ENCODE measurements at regions not wholly inside any gene's neighbourhood (a gene's known extent, or its start where the extent isn't known, plus 50 kb on each side); places are given as distances from the start of the nearest gene placed in this dataset.
"Not testable (repeated sequence)": the region's sequence is repeated elsewhere in the genome, so short reads cannot be mapped to it uniquely, and the experiment has no call there.

DNA sequence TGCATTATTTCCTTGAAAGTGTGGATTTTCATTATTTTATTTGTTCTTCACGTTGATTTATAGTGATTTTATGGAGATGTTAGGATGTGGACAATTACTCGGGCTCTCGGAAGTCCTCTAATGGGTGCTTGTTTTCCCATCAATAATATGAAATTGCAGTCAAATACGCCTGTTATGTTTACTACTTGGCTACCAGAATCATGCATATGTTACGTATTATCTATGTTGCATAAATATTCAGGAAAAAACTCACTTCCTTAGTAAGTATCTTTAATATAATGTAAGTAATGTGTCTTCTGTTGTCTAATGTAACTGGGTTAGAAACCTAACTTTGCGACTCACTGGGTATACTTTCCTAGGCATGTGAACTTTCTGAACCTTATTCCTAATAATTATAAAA is 823.4 kb upstream of the CHORDC1 start:
- ChIA-PET CTCF (no interaction called here), POLR2A (no interaction called here)
- no peak for DNase-seq
- Histone ChIP-seq H3K9me3 (ENCODE audit: control extremely low read depth in 1 of 5, control insufficient read depth in 4 of 5, insufficient read depth in 2 of 5, low read depth in 1 of 5, low read length in 4 of 5) (no peaks in the 10 kb centered on the region), H3K4me1 (ENCODE audit: control extremely low read depth in 1 of 4, control insufficient read depth in 4 of 4, insufficient read depth in 4 of 4, low read length in 3 of 4) (no peaks in the 10 kb centered on the region), H3K27me3 (replicated peaks in 2 of 5; ENCODE audit: control insufficient read depth in 4 of 5, insufficient read depth in 5 of 5, low read length in 4 of 5) (no peaks in the 10 kb centered on the region), H3K4me3 (ENCODE audit: control insufficient read depth in 1 of 7, extremely low read depth in 1 of 7, insufficient read depth in 4 of 7, low read depth in 2 of 7, low read length in 6 of 7) (no peak overlapping the region), H3K36me3 (ENCODE audit: control insufficient read depth in 4 of 4, insufficient read depth in 4 of 4, low read length in 3 of 4) (no peaks in the 10 kb centered on the region), H3K27ac (ENCODE audit: insufficient read depth in 1 of 2, low read depth in 1 of 2, low read length in 2 of 2, poor library complexity in 1 of 2, severe bottlenecking in 2 of 2) (no peak overlapping the region)
- WGBS (ENCODE audit: insufficient coverage), result no CpG with 5 or more reads among the region's 6 CpGs

- CTCF ChIA-PET, result no interaction called here
Measured at GRCh38 chr11:91041626-91042025, 818.8 kb upstream of the CHORDC1 start.

DNA sequence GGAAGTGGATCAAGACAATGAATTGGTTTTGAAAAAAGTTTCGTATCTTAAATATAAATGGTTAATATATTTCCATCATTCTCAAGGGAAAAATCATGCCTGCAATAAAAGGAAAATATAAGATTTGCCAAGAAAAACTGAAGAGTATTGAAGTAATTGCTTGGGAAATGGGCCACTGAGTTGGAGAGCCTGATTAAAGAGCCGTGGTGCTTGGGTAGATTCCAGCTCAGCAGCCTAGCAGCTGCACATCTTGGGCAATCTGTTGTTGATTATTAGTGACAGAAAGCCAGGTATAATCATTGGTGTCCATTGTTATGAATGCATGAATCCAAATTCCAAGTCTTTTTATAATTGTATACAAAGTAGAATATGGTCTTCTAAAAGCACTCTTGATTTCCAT is 800.9 kb upstream of the CHORDC1 start:
- no peak for DNase-seq
- Histone ChIP-seq H3K27me3 (replicated peaks in 2 of 5; ENCODE audit: control insufficient read depth in 4 of 5, insufficient read depth in 5 of 5, low read length in 4 of 5) (no peaks in the 10 kb centered on the region), H3K36me3 (ENCODE audit: control insufficient read depth in 4 of 4, insufficient read depth in 4 of 4, low read length in 3 of 4) (no peaks in the 10 kb centered on the region), H3K4me1 (ENCODE audit: control extremely low read depth in 1 of 4, control insufficient read depth in 4 of 4, insufficient read depth in 4 of 4, low read length in 3 of 4) (no peaks in the 10 kb centered on the region), H3K27ac (ENCODE audit: insufficient read depth in 1 of 2, low read depth in 1 of 2, low read length in 2 of 2, poor library complexity in 1 of 2, severe bottlenecking in 2 of 2) (no peak overlapping the region), H3K4me3 (ENCODE audit: control insufficient read depth in 1 of 7, extremely low read depth in 1 of 7, insufficient read depth in 4 of 7, low read depth in 2 of 7, low read length in 6 of 7) (no peak overlapping the region), H3K9me3 (ENCODE audit: control extremely low read depth in 1 of 5, control insufficient read depth in 4 of 5, insufficient read depth in 2 of 5, low read depth in 1 of 5, low read length in 4 of 5) (no peaks in the 10 kb centered on the region)
- ChIA-PET POLR2A (no interaction called here), CTCF (no interaction called here)
- WGBS (ENCODE audit: insufficient coverage), result 100% methylated on average over 1 of the region's 2 CpGs

More at GRCh38 chr11:91041626-91042025, 818.8 kb upstream of the CHORDC1 start:
- Histone ChIP-seq H3K27me3 (replicated peaks in 2 of 5; ENCODE audit: control insufficient read depth in 4 of 5, insufficient read depth in 5 of 5, low read length in 4 of 5) (no peaks in the 10 kb centered on the region), H3K9me3 (ENCODE audit: control extremely low read depth in 1 of 5, control insufficient read depth in 4 of 5, insufficient read depth in 2 of 5, low read depth in 1 of 5, low read length in 4 of 5) (no peaks in the 10 kb centered on the region), H3K4me3 (ENCODE audit: control insufficient read depth in 1 of 7, extremely low read depth in 1 of 7, insufficient read depth in 4 of 7, low read depth in 2 of 7, low read length in 6 of 7) (no peak overlapping the region), H3K27ac (ENCODE audit: insufficient read depth in 1 of 2, low read depth in 1 of 2, low read length in 2 of 2, poor library complexity in 1 of 2, severe bottlenecking in 2 of 2) (no peak overlapping the region), H3K4me1 (ENCODE audit: control extremely low read depth in 1 of 4, control insufficient read depth in 4 of 4, insufficient read depth in 4 of 4, low read length in 3 of 4) (no peaks in the 10 kb centered on the region), H3K36me3 (ENCODE audit: control insufficient read depth in 4 of 4, insufficient read depth in 4 of 4, low read length in 3 of 4) (no peaks in the 10 kb centered on the region)
- no peak for DNase-seq
- POLR2A ChIA-PET, result no interaction called here

- POLR2A ChIA-PET, result no interaction called here
- Histone ChIP-seq H3K36me3 (ENCODE audit: control insufficient read depth in 4 of 4, insufficient read depth in 4 of 4, low read length in 3 of 4) (no peaks in the 10 kb centered on the region), H3K4me3 (ENCODE audit: control insufficient read depth in 1 of 7, extremely low read depth in 1 of 7, insufficient read depth in 4 of 7, low read depth in 2 of 7, low read length in 6 of 7) (no peak overlapping the region), H3K27me3 (replicated peaks in 2 of 5; ENCODE audit: control insufficient read depth in 4 of 5, insufficient read depth in 5 of 5, low read length in 4 of 5) (no peaks in the 10 kb centered on the region), H3K9me3 (ENCODE audit: control extremely low read depth in 1 of 5, control insufficient read depth in 4 of 5, insufficient read depth in 2 of 5, low read depth in 1 of 5, low read length in 4 of 5) (no peaks in the 10 kb centered on the region), H3K27ac (ENCODE audit: insufficient read depth in 1 of 2, low read depth in 1 of 2, low read length in 2 of 2, poor library complexity in 1 of 2, severe bottlenecking in 2 of 2) (no peak overlapping the region), H3K4me1 (ENCODE audit: control extremely low read depth in 1 of 4, control insufficient read depth in 4 of 4, insufficient read depth in 4 of 4, low read length in 3 of 4) (no peaks in the 10 kb centered on the region)
- no CpG with 5 or more reads among the region's 2 CpGs for WGBS (ENCODE audit: insufficient coverage)
- CTCF ChIA-PET, result no interaction called here
- DNase-seq, result no peak
Measured at GRCh38 chr11:91011503-91011902, 788.7 kb upstream of the CHORDC1 start.

DNA sequence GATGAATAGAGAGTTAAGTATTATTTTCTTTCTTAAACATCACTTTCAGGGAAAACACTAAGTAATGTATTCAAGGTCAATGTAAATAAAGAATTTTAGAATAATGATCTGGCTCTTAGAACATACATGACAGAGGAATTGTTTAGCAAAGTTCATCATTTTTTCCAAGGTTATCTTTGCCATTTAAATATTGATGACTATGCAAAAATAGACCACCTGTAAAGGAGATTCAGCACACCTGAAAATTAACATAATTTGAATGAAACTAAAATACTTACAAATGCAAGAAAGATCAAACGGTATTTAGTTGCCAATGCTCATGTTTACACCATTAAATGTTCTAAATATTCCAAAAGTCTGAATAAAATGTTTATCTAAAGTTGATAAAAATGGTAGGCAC is 782.6 kb upstream of the CHORDC1 start:
- H3K4me3 ChIP-seq (ENCODE audit: control insufficient read depth in 1 of 7, extremely low read depth in 1 of 7, insufficient read depth in 4 of 7, low read depth in 2 of 7, low read length in 6 of 7), result no peak overlapping the region
- H3K9me3 ChIP-seq (ENCODE audit: control extremely low read depth in 1 of 5, control insufficient read depth in 4 of 5, insufficient read depth in 2 of 5, low read depth in 1 of 5, low read length in 4 of 5), result no peaks in the 10 kb centered on the region
- POLR2A ChIA-PET, result no interaction called here
- no peak for DNase-seq
- H3K27ac ChIP-seq (ENCODE audit: insufficient read depth in 1 of 2, low read depth in 1 of 2, low read length in 2 of 2, poor library complexity in 1 of 2, severe bottlenecking in 2 of 2), result no peak overlapping the region
- CTCF ChIA-PET, result no interaction called here
- WGBS (ENCODE audit: insufficient coverage), result no CpG with 5 or more reads among the region's 1 CpG
- H3K4me1 ChIP-seq (ENCODE audit: control extremely low read depth in 1 of 4, control insufficient read depth in 4 of 4, insufficient read depth in 4 of 4, low read length in 3 of 4), result no peaks in the 10 kb centered on the region
- H3K27me3 ChIP-seq (replicated peaks in 2 of 5; ENCODE audit: control insufficient read depth in 4 of 5, insufficient read depth in 5 of 5, low read length in 4 of 5), result no peaks in the 10 kb centered on the region
- no peaks in the 10 kb centered on the region for H3K36me3 ChIP-seq (ENCODE audit: control insufficient read depth in 4 of 4, insufficient read depth in 4 of 4, low read length in 3 of 4)

DNA sequence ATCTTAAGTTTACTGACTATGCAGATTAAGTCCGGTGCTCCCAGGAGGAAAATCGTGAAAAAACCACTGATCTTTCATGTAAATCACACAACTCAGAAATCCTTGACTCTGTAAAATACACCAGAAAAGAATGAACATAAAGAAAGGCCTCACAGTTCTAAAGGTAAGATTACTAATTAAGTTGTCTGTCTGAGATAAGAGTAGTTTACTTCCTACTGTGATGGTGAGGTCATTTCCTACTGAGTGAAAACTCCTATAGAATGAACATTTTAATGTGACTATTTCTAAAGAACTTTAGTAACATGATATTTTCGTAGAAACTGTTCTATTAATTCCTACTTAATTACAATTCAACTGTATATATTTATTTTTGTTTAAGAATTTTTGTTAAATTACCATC is 774.4 kb upstream of the CHORDC1 start:
- 83% methylated on average over 1 of the region's 3 CpGs for WGBS (ENCODE audit: insufficient coverage)
- POLR2A ChIA-PET, result no interaction called here
- CTCF ChIA-PET, result no interaction called here

DNA sequence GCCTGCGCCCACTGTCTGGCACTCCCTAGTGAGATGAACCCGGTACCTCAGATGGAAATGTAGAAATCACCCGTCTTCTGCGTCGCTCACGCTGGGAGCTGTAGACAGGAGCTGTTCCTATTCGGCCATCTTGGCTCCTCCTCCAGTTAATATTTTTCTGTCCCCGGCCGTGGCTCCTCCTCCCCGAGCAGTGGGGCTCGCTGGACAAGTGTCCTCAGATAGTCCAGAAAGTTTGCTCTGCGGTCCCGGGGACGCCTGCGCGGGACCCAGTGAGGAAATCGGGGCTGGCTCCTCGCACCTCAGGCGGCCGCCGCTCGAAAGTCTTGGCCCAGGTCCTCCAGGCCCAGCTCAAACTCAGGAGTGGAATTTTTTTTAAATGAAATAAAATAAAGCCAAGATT is 749.3 kb upstream of the CHORDC1 start:
- 93% methylated on average over 3 of the region's 22 CpGs for WGBS (ENCODE audit: insufficient coverage)
- H3K4me1 ChIP-seq (ENCODE audit: control extremely low read depth in 1 of 4, control insufficient read depth in 4 of 4, insufficient read depth in 4 of 4, low read length in 3 of 4); POLR2A ChIA-PET; H3K27ac ChIP-seq (ENCODE audit: insufficient read depth in 1 of 2, low read depth in 1 of 2, low read length in 2 of 2, poor library complexity in 1 of 2, severe bottlenecking in 2 of 2); H3K36me3 ChIP-seq (ENCODE audit: control insufficient read depth in 4 of 4, insufficient read depth in 4 of 4, low read length in 3 of 4); H3K4me3 ChIP-seq (ENCODE audit: control insufficient read depth in 1 of 7, extremely low read depth in 1 of 7, insufficient read depth in 4 of 7, low read depth in 2 of 7, low read length in 6 of 7); DNase-seq; H3K27me3 ChIP-seq (replicated peaks in 2 of 5; ENCODE audit: control insufficient read depth in 4 of 5, insufficient read depth in 5 of 5, low read length in 4 of 5); H3K9me3 ChIP-seq (ENCODE audit: control extremely low read depth in 1 of 5, control insufficient read depth in 4 of 5, insufficient read depth in 2 of 5, low read depth in 1 of 5, low read length in 4 of 5); CTCF ChIA-PET: not testable (repeated sequence)

More for the DNA sequence above, 774.4 kb upstream of the CHORDC1 start:
- Histone ChIP-seq H3K4me1 (ENCODE audit: control extremely low read depth in 1 of 4, control insufficient read depth in 4 of 4, insufficient read depth in 4 of 4, low read length in 3 of 4) (no peaks in the 10 kb centered on the region), H3K9me3 (ENCODE audit: control extremely low read depth in 1 of 5, control insufficient read depth in 4 of 5, insufficient read depth in 2 of 5, low read depth in 1 of 5, low read length in 4 of 5) (no peaks in the 10 kb centered on the region), H3K4me3 (ENCODE audit: control insufficient read depth in 1 of 7, extremely low read depth in 1 of 7, insufficient read depth in 4 of 7, low read depth in 2 of 7, low read length in 6 of 7) (no peak overlapping the region), H3K27me3 (replicated peaks in 2 of 5; ENCODE audit: control insufficient read depth in 4 of 5, insufficient read depth in 5 of 5, low read length in 4 of 5) (no peaks in the 10 kb centered on the region), H3K27ac (ENCODE audit: insufficient read depth in 1 of 2, low read depth in 1 of 2, low read length in 2 of 2, poor library complexity in 1 of 2, severe bottlenecking in 2 of 2) (no peak overlapping the region), H3K36me3 (ENCODE audit: control insufficient read depth in 4 of 4, insufficient read depth in 4 of 4, low read length in 3 of 4) (no peaks in the 10 kb centered on the region)
- DNase-seq, result no peak

DNA sequence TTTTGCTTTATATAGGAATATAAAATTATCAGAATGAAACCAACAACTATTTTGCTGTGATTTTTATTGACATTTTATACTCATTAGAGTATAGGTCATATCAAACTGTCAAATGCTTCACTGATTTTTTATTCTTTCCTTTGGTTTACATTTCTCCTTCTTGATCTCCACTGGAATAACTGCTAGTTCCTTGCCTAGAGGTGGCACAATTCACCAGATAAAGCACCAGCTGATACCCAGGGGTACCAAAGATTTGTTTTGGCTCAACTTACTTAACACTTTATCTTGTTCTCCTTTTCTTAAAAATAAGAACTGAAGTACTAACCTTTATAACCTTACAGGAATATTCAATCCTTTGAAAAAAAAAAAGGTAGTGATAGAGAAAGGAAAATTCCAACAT is 725.1 kb upstream of the CHORDC1 start:
- POLR2A ChIA-PET, result no interaction called here
- Histone ChIP-seq H3K36me3 (ENCODE audit: control insufficient read depth in 4 of 4, insufficient read depth in 4 of 4, low read length in 3 of 4) (no peaks in the 10 kb centered on the region), H3K4me3 (ENCODE audit: control insufficient read depth in 1 of 7, extremely low read depth in 1 of 7, insufficient read depth in 4 of 7, low read depth in 2 of 7, low read length in 6 of 7) (no peak overlapping the region), H3K27ac (ENCODE audit: insufficient read depth in 1 of 2, low read depth in 1 of 2, low read length in 2 of 2, poor library complexity in 1 of 2, severe bottlenecking in 2 of 2) (no peak overlapping the region), H3K9me3 (ENCODE audit: control extremely low read depth in 1 of 5, control insufficient read depth in 4 of 5, insufficient read depth in 2 of 5, low read depth in 1 of 5, low read length in 4 of 5) (no peaks in the 10 kb centered on the region), H3K27me3 (replicated peaks in 2 of 5; ENCODE audit: control insufficient read depth in 4 of 5, insufficient read depth in 5 of 5, low read length in 4 of 5) (no peaks in the 10 kb centered on the region), H3K4me1 (ENCODE audit: control extremely low read depth in 1 of 4, control insufficient read depth in 4 of 4, insufficient read depth in 4 of 4, low read length in 3 of 4) (no peaks in the 10 kb centered on the region)
- CTCF ChIA-PET, result no interaction called here
- no peak for DNase-seq
